IPS-20b (cell line): ENCODE measurements at regions not wholly inside any gene's neighbourhood (a gene's known extent, or its start where the extent isn't known, plus 50 kb on each side); places are given as distances from the start of the nearest gene placed in this dataset.

Experiments
- H3K27ac ChIP-seq: one replicate; pipeline ENCODE4 v1.5.1; 2013; ENCODE audit warnings: low read length
- H3K27me3 ChIP-seq: 2 replicates; pipeline ENCODE4 v1.6.1; 2013; ENCODE audit warnings: mild to moderate bottlenecking, low read length, inconsistent platforms; ENCODE audit not compliant: insufficient read depth
- H3K36me3 ChIP-seq: 2 replicates; pipeline ENCODE4 v1.6.1; 2013; ENCODE audit warnings: low read depth, mild to moderate bottlenecking, inconsistent platforms, low read length, moderate library complexity; ENCODE audit not compliant: insufficient read depth
- H3K4me1 ChIP-seq: 2 replicates; pipeline ENCODE4 v1.6.1; 2013; ENCODE audit warnings: mild to moderate bottlenecking, control low read depth, inconsistent platforms, low read length, moderate library complexity; ENCODE audit not compliant: insufficient read depth
- H3K4me3 ChIP-seq: 2 replicates; pipeline ENCODE4 v1.5.1; 2013; ENCODE audit warnings: mild to moderate bottlenecking, low read length, inconsistent platforms
- H3K9ac ChIP-seq: 2 replicates; pipeline ENCODE4 v1.6.1; 2013; ENCODE audit warnings: low read depth, mild to moderate bottlenecking, inconsistent platforms, low read length, moderate library complexity
- H3K9me3 ChIP-seq: 2 replicates; pipeline ENCODE4 v1.6.1; 2013; ENCODE audit warnings: mild to moderate bottlenecking, low read depth, low read length, inconsistent platforms; ENCODE audit not compliant: insufficient read depth

DNA sequence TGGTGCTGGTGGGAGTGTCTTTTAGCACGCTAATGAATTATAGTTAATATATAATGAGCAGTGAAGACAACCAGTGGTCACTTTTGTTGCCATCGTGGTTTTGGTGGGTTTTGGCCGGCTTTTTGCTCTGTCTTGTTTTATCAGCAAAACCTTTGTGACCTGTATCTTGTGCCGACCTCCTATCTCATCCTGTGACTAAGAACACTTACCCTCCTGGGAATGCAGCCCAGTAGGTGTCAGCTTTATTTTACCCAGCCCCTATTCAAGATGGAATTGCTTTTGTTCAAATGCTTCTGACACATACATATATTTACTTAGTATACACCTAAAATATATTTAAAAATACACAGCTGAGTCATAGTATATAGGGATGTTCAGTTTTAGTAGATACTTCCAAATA is 770.3 kb downstream of the PDCD6IP start:
- H3K9ac ChIP-seq: no peak overlapping the region

GRCh38 chr3:34569437-34569836 is 771.0 kb downstream of the PDCD6IP start:
- H3K36me3 ChIP-seq: no peaks in the 10 kb centered on the region
- no peak overlapping the region for H3K4me3 ChIP-seq
- no peaks in the 10 kb centered on the region for H3K27me3 ChIP-seq
- H3K4me1 ChIP-seq: 0 out of 2 replicates have a peak, but pooled peaks cover 3% of the 10 kb centered on the region
- no peak overlapping the region for H3K9ac ChIP-seq
- no peaks in the 10 kb centered on the region for H3K9me3 ChIP-seq
- H3K27ac ChIP-seq: no peak overlapping the region

More for the DNA sequence above, 770.3 kb downstream of the PDCD6IP start:
- H3K4me3 ChIP-seq: no peak overlapping the region
- H3K27me3 ChIP-seq: no peaks in the 10 kb centered on the region
- no peaks in the 10 kb centered on the region for H3K36me3 ChIP-seq
- H3K4me1 ChIP-seq: 0 out of 2 replicates have a peak, but pooled peaks cover 3% of the 10 kb centered on the region
- H3K27ac ChIP-seq: no peak overlapping the region
- no peaks in the 10 kb centered on the region for H3K9me3 ChIP-seq

DNA sequence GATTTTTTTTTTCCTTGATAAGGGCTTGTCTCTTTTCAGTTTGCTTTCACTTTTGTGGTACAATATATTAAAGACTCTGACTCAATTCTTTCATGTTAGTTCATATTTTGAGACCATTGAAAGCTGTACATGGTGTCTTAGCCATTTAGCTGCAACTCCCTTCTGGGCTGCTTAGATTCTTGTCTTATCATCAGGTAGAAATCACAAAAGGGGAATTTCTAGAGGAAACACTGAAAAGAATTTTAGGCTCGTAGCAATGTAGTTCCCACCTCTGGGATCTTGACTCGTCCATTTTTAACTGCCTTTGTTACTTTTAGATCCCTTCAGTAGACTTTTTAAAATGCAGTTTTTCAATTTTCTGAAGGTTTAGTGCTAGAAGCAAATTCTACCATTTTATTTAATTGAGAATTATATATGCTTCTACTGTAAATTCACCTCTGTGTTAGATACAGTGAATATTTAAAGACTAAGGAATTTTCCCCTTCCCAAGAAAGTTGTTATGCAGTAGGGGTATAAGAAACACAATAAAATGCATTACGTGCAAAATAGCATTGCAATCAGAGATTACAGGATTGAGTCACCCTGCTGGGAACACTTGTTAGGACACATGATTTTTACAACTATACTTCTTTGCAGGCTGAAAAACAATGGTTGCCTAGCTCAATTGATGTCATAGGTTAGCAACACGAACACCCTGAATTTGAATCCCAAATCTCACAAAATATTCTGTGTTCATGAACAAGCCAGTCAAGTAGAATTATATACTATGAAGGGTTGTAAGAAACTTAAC is 772.7 kb downstream of the PDCD6IP start:
- no peak overlapping the region for H3K4me3 ChIP-seq
- H3K36me3 ChIP-seq: no peaks in the 10 kb centered on the region
- H3K27me3 ChIP-seq: no peaks in the 10 kb centered on the region
- H3K4me1 ChIP-seq: 0 out of 2 replicates have a peak, but pooled peaks cover 3% of the 10 kb centered on the region
- no peak overlapping the region for H3K27ac ChIP-seq
- no peaks in the 10 kb centered on the region for H3K9me3 ChIP-seq
- no peak overlapping the region for H3K9ac ChIP-seq

DNA sequence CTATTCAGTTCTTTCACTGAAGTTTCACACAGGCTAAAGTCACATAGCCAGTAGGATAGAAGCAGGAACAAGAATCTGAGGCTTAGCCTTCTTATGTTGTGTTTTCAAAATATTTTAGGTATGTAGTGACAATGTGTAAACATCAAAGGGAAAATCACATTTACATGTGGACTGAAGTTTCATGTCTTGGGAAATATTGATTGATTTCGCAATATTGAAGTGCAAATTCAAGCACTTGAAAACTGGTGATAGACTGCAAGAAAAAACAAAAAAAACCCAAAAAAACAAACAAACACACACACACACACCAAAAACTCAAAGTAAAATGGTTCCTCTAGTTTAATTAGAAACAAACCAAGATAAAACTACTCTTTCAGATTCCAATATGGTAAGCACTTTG is 773.3 kb downstream of the PDCD6IP start:
- Histone ChIP-seq H3K36me3 (no peaks in the 10 kb centered on the region), H3K4me3 (no peak overlapping the region), H3K9me3 (no peaks in the 10 kb centered on the region), H3K27me3 (no peaks in the 10 kb centered on the region), H3K27ac (no peak overlapping the region), H3K4me1 (0 out of 2 replicates have a peak, but pooled peaks cover 3% of the 10 kb centered on the region), H3K9ac (no peak overlapping the region)

DNA sequence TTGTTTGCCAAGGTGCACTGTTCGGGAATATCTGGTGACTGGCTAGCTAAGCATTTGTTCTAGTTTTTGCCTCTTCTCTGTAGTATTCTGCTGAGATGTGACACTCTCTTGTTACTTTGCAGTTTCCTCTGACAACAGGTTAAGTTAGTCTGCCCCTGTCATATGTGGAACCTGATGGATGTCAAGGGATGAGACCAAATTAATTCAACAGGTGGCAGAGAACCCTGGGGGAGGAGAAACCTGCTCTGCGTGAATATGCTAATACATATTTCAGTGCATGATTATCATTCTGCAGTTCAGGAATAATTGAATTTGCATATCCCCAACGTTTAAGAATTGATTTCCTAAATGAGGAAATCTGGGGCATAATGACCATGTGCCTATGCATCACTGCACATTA is 777.3 kb downstream of the PDCD6IP start:
- H3K4me1 ChIP-seq: no peaks in the 10 kb centered on the region
- H3K9ac ChIP-seq: no peak overlapping the region
- H3K9me3 ChIP-seq: no peaks in the 10 kb centered on the region
- no peak overlapping the region for H3K4me3 ChIP-seq
- no peak overlapping the region for H3K27ac ChIP-seq
- H3K36me3 ChIP-seq: no peaks in the 10 kb centered on the region
- no peaks in the 10 kb centered on the region for H3K27me3 ChIP-seq

DNA sequence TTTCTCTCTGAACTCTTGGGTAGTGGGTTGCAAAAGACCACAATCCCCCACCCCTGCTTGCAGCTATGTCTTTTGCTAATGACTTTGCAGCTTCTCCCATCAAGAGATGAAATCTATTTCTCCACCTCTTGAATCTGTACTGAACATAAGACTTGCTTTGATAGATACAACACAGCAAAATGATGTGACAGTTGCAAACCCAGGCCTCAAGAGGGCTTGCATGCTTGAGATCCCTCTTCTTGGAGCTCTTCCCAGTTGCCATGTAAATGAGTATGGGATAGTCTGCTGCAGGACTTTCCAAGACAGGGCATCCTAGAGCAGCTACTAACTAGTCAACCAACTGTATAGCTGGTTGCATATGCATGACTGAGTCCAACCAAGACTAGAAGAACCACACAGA is 783.6 kb downstream of the PDCD6IP start:
- no peaks in the 10 kb centered on the region for H3K4me1 ChIP-seq
- H3K4me3 ChIP-seq: no peak overlapping the region
- H3K9me3 ChIP-seq: peaks cover 11% of the 10 kb centered on the region; the same call in 1 of the 2 replicates
- no peaks in the 10 kb centered on the region for H3K27me3 ChIP-seq
- no peaks in the 10 kb centered on the region for H3K36me3 ChIP-seq
- H3K27ac ChIP-seq: no peak overlapping the region
- no peak overlapping the region for H3K9ac ChIP-seq

- H3K9me3 ChIP-seq: peaks cover 19% of the 10 kb centered on the region; the same call in 1 of the 2 replicates
- no peaks in the 10 kb centered on the region for H3K36me3 ChIP-seq
- H3K27me3 ChIP-seq: no peaks in the 10 kb centered on the region
- H3K9ac ChIP-seq: no peak overlapping the region
- H3K27ac ChIP-seq: no peak overlapping the region
- H3K4me1 ChIP-seq: no peaks in the 10 kb centered on the region
- H3K4me3 ChIP-seq: no peak overlapping the region
Observed at GRCh38 chr3:34583451-34583850, 785.0 kb downstream of the PDCD6IP start.

DNA sequence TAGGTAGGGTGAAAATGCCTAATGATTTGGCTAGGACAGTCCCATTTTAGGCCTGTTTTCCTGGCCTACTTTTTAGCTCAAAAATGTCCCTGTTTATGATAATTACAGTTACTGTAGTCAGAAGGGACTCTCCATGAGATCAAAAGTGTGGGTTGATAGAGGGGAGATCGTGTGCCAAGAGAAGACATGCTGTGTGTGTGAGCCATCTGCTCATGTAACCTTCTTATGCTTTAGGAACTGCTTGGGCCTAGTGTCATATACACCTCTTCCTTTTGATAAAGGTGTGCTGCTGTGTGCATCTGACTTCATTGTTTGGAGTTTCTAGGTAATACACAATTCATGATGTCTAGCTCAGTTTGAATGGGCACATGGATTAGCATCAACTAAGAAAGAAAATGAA is 786.5 kb downstream of the PDCD6IP start:
- Histone ChIP-seq H3K4me3 (no peak overlapping the region), H3K4me1 (no peaks in the 10 kb centered on the region), H3K9ac (no peak overlapping the region), H3K9me3 (peaks cover 19% of the 10 kb centered on the region; the same call in 1 of the 2 replicates), H3K27me3 (no peaks in the 10 kb centered on the region), H3K36me3 (no peaks in the 10 kb centered on the region), H3K27ac (no peak overlapping the region)

- Histone ChIP-seq H3K27me3 (no peaks in the 10 kb centered on the region), H3K4me3 (no peak overlapping the region), H3K9me3 (no peaks in the 10 kb centered on the region), H3K4me1 (no peaks in the 10 kb centered on the region), H3K9ac (no peak overlapping the region), H3K36me3 (no peaks in the 10 kb centered on the region), H3K27ac (no peak overlapping the region)
Observed at GRCh38 chr3:34599595-34599994, 801.2 kb downstream of the PDCD6IP start.

DNA sequence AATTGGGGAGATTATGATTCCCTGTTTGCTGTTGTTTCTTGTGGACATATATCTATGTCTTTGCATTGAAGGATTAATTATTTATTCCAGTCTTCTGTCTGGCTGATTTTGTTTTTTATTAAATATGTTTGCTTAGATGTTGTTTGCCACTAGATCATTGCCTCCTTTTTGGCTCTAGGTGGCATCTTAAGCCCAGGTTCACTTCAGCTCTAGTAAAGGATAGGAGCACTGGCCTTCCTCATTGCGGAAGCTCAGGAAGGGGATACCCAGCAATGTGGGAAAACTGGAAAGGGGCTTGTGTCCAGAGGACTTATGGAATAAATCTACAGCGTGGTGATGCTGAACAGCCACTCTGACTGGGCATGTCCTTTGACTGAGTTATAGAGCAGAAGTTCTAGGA is 821.6 kb downstream of the PDCD6IP start:
- H3K27me3 ChIP-seq: no peaks in the 10 kb centered on the region
- no peak overlapping the region for H3K4me3 ChIP-seq
- H3K36me3 ChIP-seq: no peaks in the 10 kb centered on the region
- H3K27ac ChIP-seq: no peak overlapping the region
- no peaks in the 10 kb centered on the region for H3K9me3 ChIP-seq
- H3K4me1 ChIP-seq: no peaks in the 10 kb centered on the region
- no peak overlapping the region for H3K9ac ChIP-seq

DNA sequence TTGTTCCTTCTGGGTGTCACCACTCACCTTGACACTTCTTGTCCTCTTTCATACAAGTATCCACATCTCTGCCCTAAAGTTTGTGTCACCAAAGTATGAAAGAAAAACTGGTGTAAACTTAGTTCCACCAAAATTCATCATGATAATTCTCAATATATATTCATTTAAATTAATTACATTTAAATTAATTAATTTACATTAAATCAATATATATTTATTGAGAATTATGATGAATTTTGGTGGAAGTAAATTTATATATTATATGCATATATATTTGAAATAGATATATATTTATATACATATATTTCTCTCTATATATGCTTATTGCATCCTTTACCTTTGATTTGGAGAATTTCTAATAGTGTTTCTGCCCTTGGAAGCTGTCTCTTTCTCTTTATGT is 828.3 kb downstream of the PDCD6IP start:
- no peaks in the 10 kb centered on the region for H3K36me3 ChIP-seq
- no peaks in the 10 kb centered on the region for H3K9me3 ChIP-seq
- no peak overlapping the region for H3K9ac ChIP-seq
- no peak overlapping the region for H3K27ac ChIP-seq
- H3K4me1 ChIP-seq: no peaks in the 10 kb centered on the region
- H3K4me3 ChIP-seq: no peak overlapping the region
- no peaks in the 10 kb centered on the region for H3K27me3 ChIP-seq

- Histone ChIP-seq H3K9ac (no peak overlapping the region), H3K27me3 (no peaks in the 10 kb centered on the region), H3K36me3 (no peaks in the 10 kb centered on the region), H3K4me3 (no peak overlapping the region), H3K9me3 (no peaks in the 10 kb centered on the region), H3K27ac (no peak overlapping the region), H3K4me1 (peaks cover 2% of the 10 kb centered on the region; the same call in 1 of the 2 replicates)
Observed at GRCh38 chr3:34634939-34635338, 836.5 kb downstream of the PDCD6IP start.
